ENCODE measurements at regions not wholly inside any gene's neighbourhood (a gene's known extent, or its start where the extent isn't known, plus 50 kb on each side); places are given as distances from the start of the nearest gene placed in this dataset.

- Histone ChIP-seq H2BK15ac (ENCODE audit: low read length) (no peak overlapping the region), H2AFZ (ENCODE audit: low read length) (no peak overlapping the region), H4K20me1 (replicated peaks in 1 of 2; ENCODE audit: control insufficient read depth in 1 of 2, insufficient read depth in 2 of 2, low read length in 2 of 2) (peaks cover under 1 to 1% of the 10 kb centered on the region in 2 experiments), H3K27ac (ENCODE audit: low read depth, low read length) (no peak overlapping the region), H3K36me3 (ENCODE audit: control insufficient read depth in 2 of 4, insufficient read depth in 4 of 4, low read length in 3 of 4) (no peaks in the 10 kb centered on the region; a peak in 1 of 8 replicates), H3K4ac (replicated peaks; ENCODE audit: insufficient read length, low read depth, low read length) (no peak overlapping the region), H4K8ac (ENCODE audit: extremely low read depth, insufficient read depth, low read length) (no peak overlapping the region), H2BK20ac (ENCODE audit: low read length) (no peak overlapping the region), H3K23me2 (ENCODE audit: low read depth, low read length) (no peaks in the 10 kb centered on the region), H3K23ac (ENCODE audit: insufficient read length) (no peak overlapping the region), H3K9ac (replicated peaks in 1 of 4; ENCODE audit: extremely low read depth in 1 of 4, low read depth in 3 of 4, low read length in 3 of 4) (no peak overlapping the region), H2BK5ac (ENCODE audit: low read depth, low read length) (no peak overlapping the region), H3K27me3 (replicated peaks in 1 of 4; ENCODE audit: control insufficient read depth in 3 of 4, extremely low read depth in 1 of 4, insufficient read depth in 3 of 4, low read length in 3 of 4) (no peaks in the 10 kb centered on the region), H2AK5ac (ENCODE audit: low read depth, low read length) (no peak overlapping the region), H4K91ac (replicated peaks; ENCODE audit: insufficient read length, low read length) (no peak overlapping the region), H3K9me3 (ENCODE audit: insufficient read depth in 2 of 2, low read depth in 1 of 2, low read length in 1 of 2) (no peaks in the 10 kb centered on the region), H3K4me1 (replicated peaks in 1 of 4; ENCODE audit: control insufficient read depth in 3 of 4, insufficient read depth in 4 of 4, low read length in 3 of 4) (no peaks in the 10 kb centered on the region), H3K14ac (ENCODE audit: insufficient read length) (no peak overlapping the region), H2BK12ac (ENCODE audit: low read depth, low read length) (no peak overlapping the region), H3K4me3 (ENCODE audit: extremely low read depth in 1 of 4, insufficient read depth in 2 of 4, low read depth in 3 of 4, low read length in 4 of 4) (no peak overlapping the region), H3K4me2 (ENCODE audit: insufficient read depth in 1 of 2, low read depth in 2 of 2, low read length in 2 of 2) (no peak overlapping the region), H4K5ac (ENCODE audit: insufficient read length, low read depth, low read length) (no peak overlapping the region), H2BK120ac (replicated peaks; ENCODE audit: low read depth, low read length) (no peak overlapping the region), H3K56ac (replicated peaks; ENCODE audit: insufficient read length, low read depth, low read length) (no peak overlapping the region), H3K18ac (ENCODE audit: extremely low read depth, low read length) (no peak overlapping the region), H3K79me2 (ENCODE audit: control insufficient read depth in 1 of 2, insufficient read depth in 2 of 2, low read length in 2 of 2) (no peaks in the 10 kb centered on the region), H3K79me1 (ENCODE audit: low read depth, low read length) (no peaks in the 10 kb centered on the region)
- 91% methylated on average over 1 of the region's 1 CpG; no CpG with 5 or more reads in 1 of the 2 experiments for WGBS, 2 experiments (ENCODE audit: extremely low coverage in 1 of 2, insufficient coverage in 1 of 2, insufficient read length in 1 of 2, insufficient replicate concordance in 2 of 2, low coverage in 1 of 2, low lambda C conversion rate in 2 of 2, missing lambda C conversion rate in 1 of 2)
- POLR2A ChIA-PET (ENCODE audit: partially characterized antibody), result no interaction called here
- TF ChIP-seq PHF8 (conservative IDR thresholded peaks at IDR 0.05; ENCODE audit: low read depth, low read length) (no peak), CEBPB (IDR thresholded peaks at IDR 0.05; ENCODE audit: low read depth, low read length) (peak; percentile 28; the same call in 1 of the 2 replicates)
- no peak for DNase-seq (ENCODE audit: low read depth in 1 of 2, low spot score in 2 of 2)
- CTCF ChIA-PET (ENCODE audit: partially characterized antibody), result interaction anchor here (1.5 kb wide), 1 partner anchor 34 kb away, joined by 4 read pairs; no protein-coding TSS in a partner anchor
- FAIRE-seq, result no peak
These were observed 70.8 kb upstream of the ZNF92 start for GRCh38 chr7:65302883-65303282.
